Chondrocyte (in vitro differentiated cells): ENCODE measurements at regions not wholly inside any gene's neighbourhood (a gene's known extent, or its start where the extent isn't known, plus 50 kb on each side); places are given as distances from the start of the nearest gene placed in this dataset.
A peak's percentile ranks its signal among the peaks of the same experiment; 100 is the strongest.

ENCODE experiments used
- DNase-seq: peaks from one replicate; pipeline ENCODE4 v3.0.0; 2021; ENCODE audit warnings: mixed read lengths, low spot score
- H3K27ac Mint-ChIP-seq: one replicate; pipeline ENCODE4 v1.8.0; 2021; ENCODE audit warnings: mild to moderate bottlenecking, moderate library complexity, mixed read lengths; ENCODE audit not compliant: unreplicated experiment
- H3K27me3 Mint-ChIP-seq: 2 replicates; pipeline ENCODE4 v1.8.0; 2021; ENCODE audit warnings: low read depth, mixed read lengths
- H3K36me3 Mint-ChIP-seq: 2 replicates; pipeline ENCODE4 v1.8.0; 2021; ENCODE audit warnings: low read depth, mixed read lengths
- H3K4me1 Mint-ChIP-seq: 2 replicates; pipeline ENCODE4 v1.8.0; 2021; ENCODE audit warnings: low read depth, mild to moderate bottlenecking, mixed read lengths
- H3K4me3 Mint-ChIP-seq: one replicate; pipeline ENCODE4 v1.8.0; 2021; ENCODE audit warnings: mild to moderate bottlenecking, moderate library complexity, mixed read lengths; ENCODE audit not compliant: unreplicated experiment
- H3K9me3 Mint-ChIP-seq: 2 replicates; pipeline ENCODE4 v1.8.0; 2021; ENCODE audit warnings: low read depth, mixed read lengths
- CTCF ChIP-seq: fragments of 200-600 bp; sonication (generic); IDR thresholded peaks from 2 replicates; pipeline ENCODE4 v1.5.0; 2021; ENCODE audit warnings: antibody characterized with exemption, mild to moderate bottlenecking, moderate library complexity

GRCh38 chr15:72936691-72937679, 115.3 kb upstream of the NEO1 start:
- H3K27ac Mint-ChIP-seq = no peak overlapping the region

GRCh38 chr15:72936237-72936636, 116.0 kb upstream of the NEO1 start:
- TF ChIP-seq CTCF = no peak
- Mint-ChIP-seq H3K4me1 (peaks cover 13% of the 10 kb centered on the region), H3K36me3 (no peaks in the 10 kb centered on the region), H3K4me3 (no peak overlapping the region), H3K9me3 (no peaks in the 10 kb centered on the region), H3K27me3 (peaks cover 18% of the 10 kb centered on the region), H3K27ac (no peak overlapping the region)
- DNase-seq = no peak

More at GRCh38 chr15:72936691-72937679, 115.3 kb upstream of the NEO1 start:
- TF ChIP-seq CTCF = no peak
- no peak for DNase-seq
- no peaks in the 10 kb centered on the region for H3K36me3 Mint-ChIP-seq
- no peak overlapping the region for H3K4me3 Mint-ChIP-seq
- H3K4me1 Mint-ChIP-seq = peaks cover 13% of the 10 kb centered on the region
- peaks cover 18% of the 10 kb centered on the region for H3K27me3 Mint-ChIP-seq
- H3K9me3 Mint-ChIP-seq = no peaks in the 10 kb centered on the region

- peaks cover 13% of the 10 kb centered on the region for H3K4me1 Mint-ChIP-seq
- H3K4me3 Mint-ChIP-seq = no peak overlapping the region
- no peaks in the 10 kb centered on the region for H3K36me3 Mint-ChIP-seq
- DNase-seq = no peak
- H3K27ac Mint-ChIP-seq = no peak overlapping the region
- no peaks in the 10 kb centered on the region for H3K9me3 Mint-ChIP-seq
- peaks cover 14% of the 10 kb centered on the region for H3K27me3 Mint-ChIP-seq
- no peak for TF ChIP-seq CTCF
Observed at GRCh38 chr15:72935521-72935920, 116.7 kb upstream of the NEO1 start.

GRCh38 chr15:72934921-72935320, 117.3 kb upstream of the NEO1 start:
- H3K27me3 Mint-ChIP-seq = peaks cover 20% of the 10 kb centered on the region
- H3K4me1 Mint-ChIP-seq = peaks cover 13% of the 10 kb centered on the region
- no peak overlapping the region for H3K4me3 Mint-ChIP-seq
- no peaks in the 10 kb centered on the region for H3K9me3 Mint-ChIP-seq
- no peak for TF ChIP-seq CTCF
- no peak overlapping the region for H3K27ac Mint-ChIP-seq
- H3K36me3 Mint-ChIP-seq = no peaks in the 10 kb centered on the region
- DNase-seq = no peak

GRCh38 chr15:72933976-72934375, 118.3 kb upstream of the NEO1 start:
- no peak for DNase-seq
- Mint-ChIP-seq H3K36me3 (no peaks in the 10 kb centered on the region), H3K4me1 (peaks cover 13% of the 10 kb centered on the region), H3K4me3 (no peak overlapping the region), H3K9me3 (no peaks in the 10 kb centered on the region), H3K27me3 (peaks cover 26% of the 10 kb centered on the region), H3K27ac (peak overlapping the region; percentile 79)
- TF ChIP-seq CTCF = no peak
